22Rv1 (cell line): ENCODE measurements at regions not wholly inside any gene's neighbourhood (a gene's known extent, or its start where the extent isn't known, plus 50 kb on each side); places are given as distances from the start of the nearest gene placed in this dataset.

Experiments
- CTCF ChIP-seq: fragments of 450-650 bp; IDR thresholded peaks from 2 replicates; pipeline ENCODE4 v1.5.1; 2017; ENCODE audit warnings: mild to moderate bottlenecking
- ZFX ChIP-seq: fragments of 450-650 bp; IDR thresholded peaks from 2 replicates; pipeline ENCODE4 v1.6.1; 2017; ENCODE audit warnings: antibody characterized with exemption, borderline replicate concordance

- TF ChIP-seq CTCF, result no peak
- no peak for TF ChIP-seq ZFX
Observed at GRCh38 chr10:124211921-124212320, 118.5 kb upstream of the CHST15 start.
